ENCODE measurements at regions not wholly inside any gene's neighbourhood (a gene's known extent, or its start where the extent isn't known, plus 50 kb on each side); places are given as distances from the start of the nearest gene placed in this dataset.

DNA sequence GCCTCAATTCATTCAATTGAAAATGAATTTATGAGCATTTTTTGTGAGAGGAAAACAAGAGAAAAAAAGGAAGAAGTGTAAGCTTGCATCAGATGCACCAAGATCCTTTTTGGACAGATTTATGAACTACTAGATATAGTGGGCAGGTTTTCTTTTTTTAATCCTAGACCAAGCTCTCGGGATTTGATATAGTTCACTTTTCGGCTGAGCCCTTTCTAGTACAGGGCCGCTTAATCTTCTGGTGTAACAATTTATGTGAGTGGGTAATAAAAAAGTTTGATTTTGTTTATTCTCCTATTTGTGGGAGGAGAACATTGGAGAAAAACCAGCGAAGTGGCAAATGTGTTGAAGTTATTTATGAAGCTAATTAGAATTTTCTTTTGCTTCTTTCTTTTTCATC lies 538.0 kb downstream of the UTRN start:
- DNase-seq (ENCODE audit: low read depth in 2 of 2) = no peak

DNA sequence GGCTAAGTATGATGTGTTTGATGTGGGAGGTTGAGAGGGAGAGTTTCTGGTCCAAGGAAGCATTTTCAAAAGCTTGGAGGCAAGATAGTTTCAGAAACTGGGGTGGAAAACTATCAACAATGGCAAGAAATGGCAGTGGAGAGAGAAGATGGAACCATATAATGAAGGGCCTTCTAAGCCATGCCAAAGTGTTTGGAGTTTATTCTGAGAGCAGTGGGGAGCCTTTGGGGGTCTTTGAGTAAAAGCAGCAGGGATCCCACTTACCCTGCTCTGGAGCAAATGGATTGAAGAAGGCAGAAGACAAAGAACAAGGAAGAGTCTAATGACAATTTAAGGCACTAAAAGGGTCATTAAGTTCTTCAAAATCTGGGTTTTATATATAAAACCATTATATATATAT lies 538.9 kb downstream of the UTRN start:
- no peak for DNase-seq (ENCODE audit: low read depth in 2 of 2)

DNA sequence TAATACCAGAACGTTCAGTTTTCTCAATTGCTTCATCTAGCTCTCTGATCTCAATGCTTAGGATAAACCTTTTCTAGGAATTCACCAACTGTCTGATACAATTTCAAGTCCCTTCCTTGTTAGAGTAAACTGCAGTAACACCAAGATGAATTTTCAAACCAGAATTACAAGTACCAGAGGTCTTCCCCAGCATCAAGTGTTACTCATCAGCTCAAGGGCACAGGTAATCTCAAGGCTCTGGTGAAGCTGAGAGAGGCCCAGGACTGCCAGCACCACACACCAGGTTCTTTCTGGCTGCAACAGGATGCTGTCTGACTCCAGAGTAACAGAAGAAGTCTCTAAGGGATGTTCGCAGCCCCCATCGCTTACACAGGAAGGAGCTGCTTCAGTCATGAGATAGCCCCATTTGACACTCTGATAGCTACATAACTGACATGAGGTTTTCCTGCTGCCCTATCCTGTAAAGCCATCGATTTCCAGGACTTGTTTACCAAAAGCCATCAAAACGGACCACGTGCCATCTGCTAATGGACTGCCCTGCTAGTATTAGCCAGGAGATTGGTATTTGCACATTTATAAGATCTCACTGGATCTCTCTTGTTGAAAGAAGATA lies 549.4 kb downstream of the UTRN start:
- DNase-seq (ENCODE audit: low read depth in 2 of 2) = no peak

DNA sequence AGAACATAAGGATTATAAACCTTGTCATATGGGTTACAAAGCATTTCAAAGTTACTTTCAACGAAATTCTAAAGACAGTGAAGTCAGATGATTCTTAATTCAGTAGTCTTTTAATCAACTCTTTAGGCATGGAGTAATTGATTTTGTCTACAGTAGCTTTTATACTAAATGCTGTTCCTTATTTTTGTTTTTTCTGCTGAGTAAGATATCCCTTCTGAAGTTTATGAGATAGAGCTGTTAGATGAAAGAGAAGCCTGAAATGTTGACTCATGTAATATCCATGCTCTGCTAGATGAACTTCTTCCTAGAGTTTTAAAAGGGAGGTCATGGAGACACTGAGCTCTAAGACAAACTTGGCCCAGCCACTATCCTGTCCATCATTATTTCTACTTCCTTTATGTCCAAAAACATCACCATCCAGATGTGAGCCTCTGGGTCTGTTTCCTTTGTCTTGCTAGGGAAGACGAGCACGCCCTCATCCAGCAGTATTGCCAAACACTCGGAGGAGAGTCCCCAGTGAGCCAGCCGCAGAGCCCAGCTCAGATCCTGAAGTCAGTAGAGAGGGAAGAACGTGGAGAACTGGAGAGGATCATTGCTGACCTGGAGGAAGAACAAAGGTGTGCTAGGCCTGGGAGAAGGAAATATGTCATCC lies 550.3 kb downstream of the UTRN start:
- no peak for DNase-seq (ENCODE audit: low read depth in 2 of 2)

DNA sequence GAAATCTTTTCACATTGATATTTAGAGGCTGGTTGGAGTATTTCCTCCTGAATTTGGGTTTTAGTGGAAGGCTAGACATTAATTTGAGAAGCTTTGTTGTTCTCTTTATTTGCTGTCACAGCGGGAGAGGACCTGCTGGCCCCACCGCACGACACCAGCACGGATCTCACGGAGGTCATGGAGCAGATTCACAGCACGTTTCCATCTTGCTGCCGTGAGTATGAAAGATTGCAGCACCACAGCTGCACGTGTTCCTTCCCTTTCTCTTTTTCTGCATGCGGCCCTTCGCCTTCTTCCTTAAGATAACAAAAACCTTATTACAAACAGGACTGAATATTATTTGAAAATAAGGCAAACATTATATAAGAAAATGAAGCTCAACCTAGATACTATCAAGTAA lies 555.5 kb downstream of the UTRN start:
- DNase-seq (ENCODE audit: low read depth in 2 of 2) = no peak

DNA sequence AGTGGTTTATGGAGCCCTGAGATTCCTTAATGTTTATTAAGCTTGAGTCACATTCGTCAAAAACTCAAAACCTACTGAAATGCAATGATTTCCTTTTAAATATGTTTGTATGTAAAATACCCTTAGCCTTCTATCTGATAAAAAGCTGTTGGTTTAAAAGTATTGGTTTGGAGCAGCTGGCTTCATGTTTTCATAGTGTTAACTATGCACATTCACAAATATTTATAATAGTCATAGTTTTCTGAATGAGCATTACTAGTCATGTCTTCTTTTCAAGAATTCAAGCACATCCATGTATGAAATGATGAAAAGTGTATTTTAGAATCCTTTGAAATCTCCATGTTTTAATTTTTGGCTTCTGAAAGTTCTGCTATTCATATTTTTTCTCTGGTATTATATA lies 558.6 kb downstream of the UTRN start:
- no peak for DNase-seq (ENCODE audit: low read depth in 2 of 2)

DNA sequence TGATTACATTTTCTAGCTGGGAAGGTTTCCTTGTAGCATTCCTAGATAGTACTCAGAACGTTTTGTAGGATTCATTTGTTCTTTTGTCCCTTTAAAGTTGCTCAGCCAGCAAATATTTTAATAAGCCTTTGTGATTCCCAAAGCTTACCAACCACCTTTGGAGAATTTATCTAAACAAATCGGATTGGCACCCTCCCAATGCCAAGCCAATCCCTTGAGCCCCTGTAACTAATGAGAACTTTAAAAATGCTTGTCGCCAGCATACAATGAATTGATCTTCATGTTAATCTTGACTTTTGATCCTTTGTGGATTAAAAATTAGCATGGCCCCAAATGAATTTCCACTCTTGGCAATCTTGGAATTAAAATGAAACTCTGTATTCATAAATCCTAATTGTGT lies 559.5 kb downstream of the UTRN start:
- DNase-seq (ENCODE audit: low read depth in 2 of 2) = no peak

DNA sequence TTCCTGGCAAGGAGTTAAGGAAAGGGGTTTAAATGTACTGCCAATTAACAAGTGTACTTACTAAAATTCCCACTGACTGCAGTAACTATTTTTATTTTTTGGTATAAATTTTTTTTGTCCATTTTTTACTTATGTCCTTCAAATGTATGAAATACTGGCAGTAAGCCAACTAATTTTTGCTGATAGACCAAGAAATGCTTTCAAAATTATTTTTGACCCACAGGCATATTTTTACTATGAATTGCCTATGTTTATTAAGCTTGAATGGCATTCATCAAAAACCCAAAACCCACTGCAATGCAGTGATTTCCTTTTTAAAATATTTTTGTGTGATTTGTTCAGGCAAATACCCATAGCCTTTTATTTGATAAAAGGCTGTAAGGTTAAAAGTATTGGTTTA lies 560.1 kb downstream of the UTRN start:
- no peak for DNase-seq (ENCODE audit: low read depth in 2 of 2)

DNA sequence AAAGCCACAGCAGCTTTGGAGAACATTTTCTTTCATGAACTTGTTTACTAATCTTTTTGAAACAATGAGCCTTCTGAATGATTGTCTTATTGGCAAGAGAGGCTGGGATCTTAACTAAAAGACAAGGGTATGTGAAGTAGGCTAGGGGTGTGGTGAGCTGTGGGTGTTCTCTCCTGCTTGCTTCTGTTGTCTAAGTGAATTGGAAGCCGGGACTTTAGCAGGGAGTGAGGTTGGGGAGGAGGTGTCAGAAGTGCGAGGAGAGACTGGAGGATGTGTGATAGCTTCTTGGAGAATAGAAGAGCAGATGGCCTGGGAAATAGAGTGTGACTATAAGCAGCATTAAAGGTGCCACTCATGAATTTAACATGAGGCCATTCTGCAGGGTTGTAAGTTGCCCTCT lies 562.8 kb downstream of the UTRN start:
- no peak for DNase-seq (ENCODE audit: low read depth in 2 of 2)

DNA sequence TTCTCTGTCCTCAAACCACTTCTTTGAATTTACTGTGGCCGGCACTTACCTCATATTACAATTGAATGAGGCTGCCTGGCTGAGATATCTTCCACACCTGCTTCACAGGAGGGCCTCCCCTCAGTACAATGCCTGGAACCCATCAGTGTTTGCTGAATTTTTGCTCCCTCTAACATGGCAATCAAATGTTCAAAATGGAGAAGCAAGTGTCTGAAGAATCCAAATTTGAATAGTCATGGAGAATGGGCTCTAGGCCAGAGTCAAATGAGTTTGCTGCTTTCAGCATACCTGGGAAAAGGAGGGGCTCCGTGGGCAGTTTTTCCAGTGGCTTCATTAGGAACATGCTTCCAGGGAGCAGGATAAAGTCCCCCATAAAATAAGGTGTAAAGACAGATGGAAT lies 564.8 kb downstream of the UTRN start:
- DNase-seq (ENCODE audit: low read depth in 2 of 2) = no peak

DNA sequence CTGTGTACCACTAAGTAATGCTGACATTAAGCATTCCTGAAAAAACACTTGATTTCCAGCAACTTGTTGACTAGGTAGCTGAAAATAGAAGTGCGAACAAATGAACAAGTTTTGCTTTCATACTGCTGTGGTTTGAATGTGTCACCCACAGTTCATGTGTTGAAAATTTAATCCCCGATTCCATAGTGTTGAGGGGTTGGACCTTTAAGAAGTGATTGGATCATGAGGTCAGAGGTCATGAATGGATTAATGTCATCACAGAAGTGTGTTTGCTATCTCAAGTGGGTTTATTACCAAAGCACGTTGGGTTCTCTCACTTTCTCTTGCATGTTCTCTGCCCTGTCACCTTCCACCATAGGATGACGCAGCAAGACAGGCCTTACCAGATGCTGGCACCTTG lies 568.5 kb downstream of the UTRN start:
- DNase-seq (ENCODE audit: low read depth in 2 of 2) = no peak

DNA sequence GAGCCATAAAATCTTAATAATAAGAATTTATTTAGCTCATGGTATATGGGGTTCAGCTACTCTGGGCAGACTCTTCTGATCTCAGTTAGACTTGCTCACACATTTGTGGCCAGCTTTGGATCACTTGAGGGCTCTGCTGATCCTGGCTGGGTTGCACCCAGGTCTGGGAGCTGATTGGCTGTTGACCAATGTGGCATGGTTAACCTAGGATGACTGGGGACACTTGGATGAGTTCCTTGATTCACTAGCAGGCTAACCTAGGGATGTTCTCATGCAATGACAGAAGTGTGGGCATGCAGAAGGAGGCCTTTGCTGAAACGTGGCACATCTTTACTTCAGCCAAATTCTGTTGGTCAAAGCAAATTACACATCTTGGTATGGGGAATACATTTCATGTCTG lies 569.5 kb downstream of the UTRN start:
- no peak for DNase-seq (ENCODE audit: low read depth in 2 of 2)

DNA sequence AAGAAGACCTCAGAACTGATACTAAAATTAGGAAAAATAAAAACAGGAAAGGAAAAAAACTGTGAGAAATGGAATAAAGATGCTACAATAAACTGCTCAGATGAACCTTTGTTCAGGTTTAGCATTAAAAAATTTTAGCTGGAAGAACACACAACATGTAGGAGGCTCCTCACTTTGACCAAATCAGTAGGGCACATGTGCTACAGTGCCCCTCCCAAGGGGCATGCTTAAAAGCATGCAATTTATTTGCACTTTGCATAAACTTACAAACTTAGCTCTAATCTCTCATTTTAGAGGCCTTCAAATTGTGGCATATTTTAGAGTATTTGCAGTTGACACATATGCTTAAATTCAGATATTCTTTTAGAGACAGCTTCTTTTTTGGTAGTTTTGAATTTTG lies 570.2 kb downstream of the UTRN start:
- no peak for DNase-seq (ENCODE audit: low read depth in 2 of 2)

DNA sequence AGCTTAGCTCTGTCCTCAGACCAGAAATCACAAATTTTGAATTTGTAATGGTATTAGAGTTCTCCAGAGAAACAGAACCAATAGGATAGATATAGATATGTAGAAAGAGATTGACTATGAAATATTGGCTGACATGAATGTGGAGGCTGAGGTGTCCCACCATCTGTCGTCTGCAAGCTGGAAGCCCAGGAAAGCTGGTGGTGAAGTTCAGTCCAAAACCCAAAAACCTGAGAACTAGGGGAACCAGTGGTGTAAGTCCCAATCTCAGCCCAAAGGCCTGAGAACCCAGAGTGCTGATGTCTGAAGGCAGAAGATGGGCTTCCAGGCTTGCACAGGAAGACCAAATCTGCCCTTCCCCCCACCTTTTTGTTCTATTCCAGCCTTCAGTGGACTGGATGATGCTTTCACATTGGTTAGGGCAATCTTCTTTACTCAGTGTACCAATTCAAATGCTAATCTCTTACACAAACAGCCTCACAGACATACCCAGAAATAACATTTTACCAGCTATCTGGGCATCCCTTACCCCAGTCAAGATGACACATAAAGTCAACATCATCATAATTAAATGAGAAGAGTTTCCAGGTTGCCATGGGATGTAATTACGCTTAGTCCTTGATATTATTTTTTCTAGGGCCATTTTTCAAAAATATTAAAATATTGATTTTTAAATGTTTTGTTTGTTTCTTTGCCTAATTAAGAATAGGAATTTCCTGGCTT lies 570.8 kb downstream of the UTRN start:
- DNase-seq (ENCODE audit: low read depth in 2 of 2) = no peak

DNA sequence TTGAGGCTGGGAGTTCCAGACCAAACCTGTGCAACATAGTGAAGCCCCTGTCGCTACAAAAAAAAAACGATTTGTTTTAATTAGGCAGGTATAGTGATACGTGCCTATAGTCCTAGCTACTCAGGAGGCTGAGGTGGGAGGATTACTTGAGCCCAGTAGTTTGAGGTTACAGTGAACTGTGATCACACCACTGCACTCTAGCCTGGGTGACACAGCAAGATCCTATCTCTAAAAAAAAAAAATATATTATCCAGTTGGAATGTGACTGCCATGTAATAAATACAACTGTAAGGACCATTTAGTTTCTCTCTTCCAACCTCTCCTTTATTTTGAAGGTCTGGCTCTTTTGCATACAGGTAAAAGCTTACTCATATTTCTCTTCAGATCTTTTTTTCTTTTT lies 571.5 kb downstream of the UTRN start:
- no peak for DNase-seq (ENCODE audit: low read depth in 2 of 2)

DNA sequence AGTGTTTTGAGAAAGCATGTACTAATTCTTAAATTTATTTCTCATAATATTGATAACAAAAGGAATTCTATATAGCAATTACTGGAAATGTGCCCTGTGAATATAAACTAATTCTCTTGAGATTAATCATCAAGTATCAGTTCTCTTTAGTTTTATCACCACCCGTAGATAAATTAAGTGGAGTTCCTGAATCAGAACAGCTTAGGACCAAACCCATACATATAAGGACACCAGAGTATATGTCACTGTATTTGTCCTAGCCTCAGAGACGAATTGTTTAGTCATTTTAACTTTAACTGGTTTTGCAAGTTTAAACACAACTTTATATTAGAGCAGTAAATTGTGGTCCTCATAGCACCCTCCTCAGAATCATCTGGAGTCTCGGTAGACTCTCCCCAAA lies 572.0 kb downstream of the UTRN start:
- DNase-seq (ENCODE audit: low read depth in 2 of 2) = no peak

DNA sequence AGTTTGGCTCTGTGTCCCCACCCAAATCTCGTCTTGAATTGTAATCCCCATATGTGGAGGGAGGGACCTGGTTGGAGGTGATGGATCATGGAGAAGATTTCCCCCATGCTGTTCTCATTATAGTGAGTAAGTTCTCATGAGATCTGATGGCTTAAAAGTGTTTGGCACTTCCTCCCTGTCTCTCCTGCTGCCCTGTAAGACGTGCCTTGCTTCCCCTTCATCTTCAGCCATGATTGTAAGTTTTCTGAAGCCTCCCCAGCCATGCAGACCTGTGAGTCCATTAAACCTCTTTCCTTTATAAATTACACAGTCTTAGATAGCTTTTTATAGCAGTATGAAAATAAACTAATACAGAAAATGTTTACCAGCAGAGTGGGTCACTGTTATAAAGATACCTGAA lies 577.6 kb downstream of the UTRN start:
- no peak for DNase-seq (ENCODE audit: low read depth in 2 of 2)

DNA sequence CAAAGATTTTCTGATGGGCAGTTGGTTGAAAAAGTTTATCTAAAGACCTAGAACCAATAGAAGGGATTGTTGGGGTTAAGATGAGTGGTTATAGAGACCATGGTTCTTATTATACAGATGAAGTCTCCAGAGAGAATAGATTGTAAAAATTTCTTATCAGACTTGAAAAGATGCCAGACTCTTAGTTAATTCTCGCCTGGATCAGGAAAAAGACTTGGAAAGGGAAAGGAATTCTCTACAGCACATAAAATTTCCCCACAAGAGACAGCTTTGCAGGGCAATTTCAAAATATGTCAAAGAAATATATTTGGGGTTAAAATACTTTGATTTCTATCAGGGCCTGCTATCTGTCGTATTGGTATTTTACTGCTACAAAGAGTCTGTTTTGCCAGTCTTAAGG lies 582.6 kb downstream of the UTRN start:
- no peak for DNase-seq (ENCODE audit: low read depth in 2 of 2)

DNA sequence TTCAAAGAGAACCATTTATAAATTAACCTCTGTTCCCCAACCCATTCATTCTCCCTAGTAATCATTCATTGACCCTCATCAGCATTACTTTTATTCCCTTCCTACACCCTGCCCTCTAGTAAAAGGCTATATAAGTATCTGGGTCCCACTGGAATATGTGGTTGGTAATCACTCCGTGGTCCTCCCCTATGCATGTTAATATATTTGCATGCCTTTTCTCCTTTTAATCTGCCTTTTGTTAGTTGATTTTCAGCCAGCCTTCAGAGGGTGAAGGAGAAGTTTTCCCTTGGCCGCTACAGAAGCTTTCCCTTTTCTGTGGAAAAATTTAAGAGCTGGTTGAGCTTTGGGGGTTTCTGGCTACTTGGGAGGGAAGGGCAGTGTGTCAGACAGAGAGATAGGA lies 585.6 kb downstream of the UTRN start:
- no peak for DNase-seq (ENCODE audit: low read depth in 2 of 2)

DNA sequence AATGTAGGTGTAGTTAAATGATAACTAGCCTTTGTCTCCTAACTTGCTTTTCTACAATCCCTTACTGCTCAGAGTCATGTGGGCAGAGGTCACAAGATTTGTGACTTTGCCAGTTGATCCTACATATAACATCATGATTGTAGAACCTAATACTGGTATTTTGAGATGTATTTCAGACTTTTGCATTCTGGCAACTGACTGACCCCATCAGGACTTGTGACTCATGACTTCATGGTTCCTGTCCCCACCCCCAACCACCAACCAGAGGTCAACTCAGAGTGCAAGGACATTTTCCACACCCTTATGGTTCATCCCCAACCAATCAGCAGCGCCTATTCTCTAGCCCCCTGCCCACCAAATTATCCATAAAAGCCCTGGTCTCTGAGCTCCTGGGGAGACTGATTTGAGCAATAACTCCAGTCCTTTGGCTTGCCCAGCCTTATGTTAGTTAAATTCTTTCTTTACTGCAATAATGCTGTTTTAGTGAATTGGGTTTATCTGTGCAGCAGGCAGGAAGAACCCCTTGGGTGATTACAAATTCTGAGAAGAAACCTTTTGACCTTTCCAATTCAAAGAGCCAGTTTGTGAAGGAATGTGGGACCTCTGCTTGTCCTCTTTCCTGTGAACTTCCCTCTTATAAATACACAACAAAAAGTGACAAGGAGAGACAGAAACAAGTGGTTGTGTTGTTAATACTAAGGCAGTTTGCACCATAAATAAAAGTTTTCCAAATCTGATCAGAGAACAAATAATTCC lies 588.7 kb downstream of the UTRN start:
- DNase-seq (ENCODE audit: low read depth in 2 of 2) = no peak

DNA sequence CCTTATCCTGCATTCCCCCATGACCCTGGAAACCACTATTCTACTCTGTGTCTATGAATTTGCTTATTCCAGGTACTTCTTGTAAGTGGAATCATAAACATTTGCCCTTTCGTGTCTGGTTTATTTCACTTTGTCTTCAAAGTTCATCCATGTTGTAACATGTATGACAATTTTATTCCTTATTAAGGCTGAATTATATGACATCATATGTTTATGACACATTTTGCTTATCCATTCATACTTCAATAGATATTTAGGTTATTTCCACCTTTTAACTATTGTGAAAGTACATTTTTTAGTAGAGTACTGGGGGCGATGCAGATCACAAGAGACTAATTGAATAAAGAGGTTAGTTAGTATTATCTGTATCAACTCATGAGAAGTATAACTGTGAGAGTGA lies 591.6 kb downstream of the UTRN start:
- DNase-seq (ENCODE audit: low read depth in 2 of 2) = no peak

DNA sequence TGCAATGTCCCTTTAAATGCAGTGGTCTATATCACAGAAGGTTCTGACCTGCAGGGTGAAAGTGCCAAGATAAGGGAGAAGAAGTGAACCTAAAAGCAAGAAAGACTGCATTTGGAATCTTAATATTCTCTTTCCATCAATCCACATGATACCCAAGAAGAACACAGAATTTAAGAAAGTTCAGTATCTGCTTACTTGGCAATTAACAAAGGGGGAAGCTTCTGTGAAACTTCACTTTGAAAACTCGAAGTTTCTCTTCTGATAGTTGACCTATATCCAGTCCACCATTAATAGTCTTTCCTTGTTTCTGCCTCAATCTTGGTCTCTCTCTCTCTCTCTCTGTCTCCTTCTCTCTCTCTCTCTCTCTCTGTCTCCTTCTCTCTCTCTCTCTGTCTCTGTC lies 592.0 kb downstream of the UTRN start:
- DNase-seq (ENCODE audit: low read depth in 2 of 2) = no peak

DNA sequence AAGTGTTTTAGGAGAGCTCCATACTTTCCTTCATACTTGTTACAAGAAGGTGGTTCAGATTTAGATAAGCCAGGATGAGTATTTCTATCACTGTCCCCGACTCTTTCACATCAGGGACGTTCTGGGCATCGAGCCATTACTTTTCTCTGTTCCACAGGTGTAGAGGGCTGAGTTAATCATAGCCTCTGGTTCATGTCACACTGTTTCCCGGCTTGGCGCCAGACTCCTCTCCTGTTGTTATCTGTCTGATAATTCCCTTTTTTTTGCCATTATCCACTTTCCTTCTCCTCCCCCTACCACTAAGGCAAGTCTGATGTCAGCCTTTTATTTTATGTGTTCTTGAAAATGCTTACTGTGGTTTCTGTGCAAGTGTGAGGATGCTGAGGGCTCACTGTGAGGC lies 593.4 kb downstream of the UTRN start:
- DNase-seq (ENCODE audit: low read depth in 2 of 2) = no peak
